Smooth muscle cell (in vitro differentiated cells): ENCODE measurements at regions not wholly inside any gene's neighbourhood (a gene's known extent, or its start where the extent isn't known, plus 50 kb on each side); places are given as distances from the start of the nearest gene placed in this dataset.

Experiments
- DNase-seq: peaks from one replicate; lab custom pipeline; 2025; ENCODE audit not compliant: unreplicated experiment; lab: John Stamatoyannopoulos, UW
- H2AFZ ChIP-seq: fragments of 200-600 bp; sonication (generic); 2 replicates; pipeline ENCODE4 v1.6.0; 2016; ENCODE audit warnings: antibody characterized with exemption, low read depth, mild to moderate bottlenecking
- H3F3A ChIP-seq: fragments of 200-600 bp; sonication (generic); 2 replicates; pipeline ENCODE4 v1.6.0; 2017; ENCODE audit warnings: antibody characterized with exemption, low read depth
- H3K27ac ChIP-seq: fragments of 200-600 bp; sonication (generic); 2 replicates; pipeline ENCODE4 v1.5.1; 2016; ENCODE audit warnings: low read depth, mild to moderate bottlenecking
- H3K27me3 ChIP-seq: fragments of 200-600 bp; sonication (generic); 2 replicates; pipeline ENCODE4 v1.6.1; 2016; ENCODE audit warnings: low read depth, mild to moderate bottlenecking
- H3K36me3 ChIP-seq: fragments of 200-600 bp; sonication (generic); 2 replicates; pipeline ENCODE4 v1.5.1; 2016; ENCODE audit warnings: low read depth
- H3K4me1 ChIP-seq: fragments of 200-600 bp; sonication (generic); 2 replicates; pipeline ENCODE4 v1.5.1; 2016; ENCODE audit warnings: low read depth
- H3K4me2 ChIP-seq: fragments of 200-600 bp; sonication (generic); 2 replicates; pipeline ENCODE4 v1.6.0; 2016; ENCODE audit warnings: mild to moderate bottlenecking
- H3K4me3 ChIP-seq: fragments of 200-600 bp; sonication (generic); 2 replicates; pipeline ENCODE4 v1.5.1; 2016; ENCODE audit warnings: mild to moderate bottlenecking
- H3K79me2 ChIP-seq: fragments of 200-600 bp; sonication (generic); 2 replicates; pipeline ENCODE4 v1.6.0; 2016; ENCODE audit warnings: low read depth, mild to moderate bottlenecking
- H3K9ac ChIP-seq: fragments of 200-600 bp; sonication (generic); 2 replicates; pipeline ENCODE4 v1.6.0; 2016; ENCODE audit warnings: low read depth
- H3K9me3 ChIP-seq: fragments of 200-600 bp; sonication (generic); replicated peaks from 2 replicates; pipeline ENCODE4 v1.5.1; 2016; ENCODE audit warnings: low read depth
- H4K20me1 ChIP-seq: fragments of 200-600 bp; sonication (generic); 2 replicates; pipeline ENCODE4 v1.6.0; 2016; ENCODE audit warnings: low read depth
- CTCF ChIP-seq: fragments of 200-600 bp; sonication (generic); IDR thresholded peaks from 2 replicates; pipeline ENCODE4 v1.5.1; 2017; ENCODE audit warnings: borderline replicate concordance, mild to moderate bottlenecking, antibody characterized with exemption; ENCODE audit not compliant: insufficient read depth, poor library complexity, severe bottlenecking
- WGBS: methylation state at CpG from one replicate; pipeline ENCODE4 v1.1.7; 2016; ENCODE audit warnings: low lambda C conversion rate; 5-methylcytosine and 5-hydroxymethylcytosine counted together

GRCh38 chr9:11794984-11795383 lies 898.2 kb upstream of the TYRP1 start:
- Histone ChIP-seq H3K4me3 (no peak overlapping the region), H3K9ac (no peak overlapping the region), H3K4me1 (no peaks in the 10 kb centered on the region), H3K4me2 (no peak overlapping the region), H3K27ac (no peak overlapping the region), H2AFZ (no peak overlapping the region), H3K27me3 (no peaks in the 10 kb centered on the region), H4K20me1 (no peaks in the 10 kb centered on the region), H3K36me3 (no peaks in the 10 kb centered on the region), H3F3A (no peaks in the 10 kb centered on the region), H3K9me3 (no peaks in the 10 kb centered on the region), H3K79me2 (no peaks in the 10 kb centered on the region)
- TF ChIP-seq CTCF, result no peak
- 92% methylated on average over 5 of the region's 5 CpGs for WGBS
- no peak for DNase-seq

DNA sequence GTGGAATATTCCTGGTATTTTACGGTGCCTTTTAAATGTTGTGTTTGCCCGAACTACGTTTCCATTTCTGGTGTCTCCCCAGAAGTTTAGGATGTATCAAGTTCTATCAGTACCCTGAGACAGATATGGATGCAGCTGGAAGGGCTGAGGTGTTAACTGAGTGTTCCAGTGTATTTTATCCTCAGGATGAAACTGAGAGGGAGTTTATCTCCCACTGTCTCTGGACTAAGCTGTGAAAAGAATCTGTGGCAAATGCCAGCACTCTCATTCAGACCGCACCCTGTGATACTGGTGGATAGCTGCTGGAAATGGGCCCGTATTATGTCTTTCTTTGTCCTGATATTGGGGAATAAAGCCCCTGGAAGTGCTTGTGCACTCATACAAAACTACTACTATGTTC lies 887.2 kb upstream of the TYRP1 start:
- Histone ChIP-seq H3K9me3 (no peaks in the 10 kb centered on the region), H3K4me3 (no peak overlapping the region), H3K4me1 (no peaks in the 10 kb centered on the region), H3K79me2 (no peaks in the 10 kb centered on the region), H3K27ac (no peak overlapping the region), H2AFZ (no peak overlapping the region), H3K27me3 (no peaks in the 10 kb centered on the region), H3K9ac (no peak overlapping the region), H3K4me2 (no peak overlapping the region), H4K20me1 (no peaks in the 10 kb centered on the region), H3F3A (no peaks in the 10 kb centered on the region), H3K36me3 (no peaks in the 10 kb centered on the region)
- no peak for TF ChIP-seq CTCF
- no peak for DNase-seq
- WGBS, result 66% methylated on average over 5 of the region's 5 CpGs

GRCh38 chr9:11821306-11821975 lies 871.7 kb upstream of the TYRP1 start:
- H3K36me3 ChIP-seq, result no peaks in the 10 kb centered on the region
- no peak for TF ChIP-seq CTCF
- 71% methylated on average over 7 of the region's 7 CpGs for WGBS
- H3K79me2 ChIP-seq, result no peaks in the 10 kb centered on the region
- H3K27ac ChIP-seq, result no peak overlapping the region
- no peaks in the 10 kb centered on the region for H3K27me3 ChIP-seq
- H3K4me3 ChIP-seq, result no peak overlapping the region
- no peak overlapping the region for H3K4me2 ChIP-seq
- H2AFZ ChIP-seq, result no peak overlapping the region
- H3K9ac ChIP-seq, result no peak overlapping the region
- no peak for DNase-seq
- H3K9me3 ChIP-seq, result no peaks in the 10 kb centered on the region
- no peaks in the 10 kb centered on the region for H4K20me1 ChIP-seq
- no peaks in the 10 kb centered on the region for H3F3A ChIP-seq
- H3K4me1 ChIP-seq, result no peaks in the 10 kb centered on the region

DNA sequence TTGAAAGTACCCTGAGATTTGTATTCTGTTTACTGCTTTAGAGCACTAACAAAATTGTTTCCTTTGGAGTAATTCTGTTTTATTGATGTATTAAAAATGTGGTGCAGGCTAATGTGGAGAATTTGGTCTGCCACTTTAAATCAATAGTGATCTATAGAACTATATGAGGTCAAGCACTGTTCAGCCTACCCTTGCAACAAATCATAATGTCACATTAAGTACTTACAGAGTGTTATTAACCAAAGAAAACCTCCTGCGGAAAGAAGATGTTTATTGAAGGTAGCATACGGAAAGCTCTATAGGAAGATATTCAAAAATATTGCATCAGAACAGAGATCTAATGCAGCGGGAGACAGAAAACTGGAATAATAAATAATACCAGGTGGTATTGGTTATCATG lies 865.0 kb upstream of the TYRP1 start:
- DNase-seq, result no peak
- Histone ChIP-seq H3K4me2 (no peak overlapping the region), H3K9me3 (no peaks in the 10 kb centered on the region), H3K36me3 (no peaks in the 10 kb centered on the region), H3K79me2 (no peaks in the 10 kb centered on the region), H3F3A (no peaks in the 10 kb centered on the region), H3K9ac (no peak overlapping the region), H3K4me1 (no peaks in the 10 kb centered on the region), H2AFZ (no peak overlapping the region), H3K27me3 (no peaks in the 10 kb centered on the region), H3K4me3 (no peak overlapping the region), H4K20me1 (no peaks in the 10 kb centered on the region), H3K27ac (no peak overlapping the region)
- 95% methylated on average over 3 of the region's 3 CpGs for WGBS
- no peak for TF ChIP-seq CTCF
